ENCODE measurements at regions not wholly inside any gene's neighbourhood (a gene's known extent, or its start where the extent isn't known, plus 50 kb on each side); places are given as distances from the start of the nearest gene placed in this dataset.

DNA sequence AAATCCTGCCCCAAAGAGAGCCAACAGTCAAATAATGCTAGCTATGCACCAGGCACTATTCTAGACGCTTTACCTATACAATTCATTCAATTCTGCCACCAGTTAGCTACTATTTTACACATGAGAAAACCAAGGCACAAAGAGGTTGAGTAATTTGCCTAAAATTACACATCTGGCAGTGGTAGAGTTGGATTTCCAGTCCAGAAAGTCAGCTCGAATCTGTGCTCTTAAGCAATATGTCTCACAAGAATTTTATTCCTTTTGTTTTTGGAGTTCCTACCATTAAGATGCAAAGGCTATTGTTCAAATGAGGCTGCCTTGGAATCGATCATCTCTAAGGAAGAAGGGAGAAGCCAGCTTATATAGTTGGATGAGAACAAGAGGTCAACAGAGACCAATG lies 256.9 kb upstream of the RASA1 start:
- Mint-ChIP-seq H3K27me3 (ENCODE audit: low read depth) (no peaks in the 10 kb centered on the region), H3K4me1 (no peaks in the 10 kb centered on the region), H3K9me3 (no peaks in the 10 kb centered on the region), H3K36me3 (ENCODE audit: low read depth) (no peaks in the 10 kb centered on the region), H3K27ac (ENCODE audit: unreplicated experiment) (no peak overlapping the region), H3K4me3 (no peak overlapping the region)
- DNase-seq (ENCODE audit: low read depth, low spot score) = no peak
- no peak for TF ChIP-seq CTCF (conservative IDR thresholded peaks at IDR 0.05)

DNA sequence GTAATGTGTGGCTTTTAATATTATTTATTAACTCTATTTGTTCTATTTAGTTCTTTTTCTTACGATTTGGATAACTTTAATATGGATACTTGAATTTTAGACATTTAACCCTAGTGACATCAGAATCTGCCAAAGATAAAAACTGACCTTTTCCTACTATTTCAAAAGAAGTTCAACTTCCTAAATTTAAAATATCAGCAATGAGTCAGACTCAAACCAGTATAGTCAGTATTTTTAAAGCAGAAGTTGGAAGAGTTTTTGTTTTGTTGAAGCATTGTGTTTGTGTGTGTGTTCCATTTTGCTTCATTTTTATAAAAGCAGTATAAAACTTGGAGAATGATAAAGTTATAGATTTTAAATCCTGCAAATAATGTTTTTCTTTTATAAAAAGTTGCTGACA lies 251.8 kb upstream of the RASA1 start:
- H3K4me1 Mint-ChIP-seq = peaks cover 7% of the 10 kb centered on the region
- H3K27ac Mint-ChIP-seq (ENCODE audit: unreplicated experiment) = no peak overlapping the region
- H3K27me3 Mint-ChIP-seq (ENCODE audit: low read depth) = no peaks in the 10 kb centered on the region
- TF ChIP-seq CTCF (conservative IDR thresholded peaks at IDR 0.05) = no peak
- H3K4me3 Mint-ChIP-seq = no peak overlapping the region
- H3K36me3 Mint-ChIP-seq (ENCODE audit: low read depth) = no peaks in the 10 kb centered on the region
- H3K9me3 Mint-ChIP-seq = no peaks in the 10 kb centered on the region
- no peak for DNase-seq (ENCODE audit: low read depth, low spot score)

DNA sequence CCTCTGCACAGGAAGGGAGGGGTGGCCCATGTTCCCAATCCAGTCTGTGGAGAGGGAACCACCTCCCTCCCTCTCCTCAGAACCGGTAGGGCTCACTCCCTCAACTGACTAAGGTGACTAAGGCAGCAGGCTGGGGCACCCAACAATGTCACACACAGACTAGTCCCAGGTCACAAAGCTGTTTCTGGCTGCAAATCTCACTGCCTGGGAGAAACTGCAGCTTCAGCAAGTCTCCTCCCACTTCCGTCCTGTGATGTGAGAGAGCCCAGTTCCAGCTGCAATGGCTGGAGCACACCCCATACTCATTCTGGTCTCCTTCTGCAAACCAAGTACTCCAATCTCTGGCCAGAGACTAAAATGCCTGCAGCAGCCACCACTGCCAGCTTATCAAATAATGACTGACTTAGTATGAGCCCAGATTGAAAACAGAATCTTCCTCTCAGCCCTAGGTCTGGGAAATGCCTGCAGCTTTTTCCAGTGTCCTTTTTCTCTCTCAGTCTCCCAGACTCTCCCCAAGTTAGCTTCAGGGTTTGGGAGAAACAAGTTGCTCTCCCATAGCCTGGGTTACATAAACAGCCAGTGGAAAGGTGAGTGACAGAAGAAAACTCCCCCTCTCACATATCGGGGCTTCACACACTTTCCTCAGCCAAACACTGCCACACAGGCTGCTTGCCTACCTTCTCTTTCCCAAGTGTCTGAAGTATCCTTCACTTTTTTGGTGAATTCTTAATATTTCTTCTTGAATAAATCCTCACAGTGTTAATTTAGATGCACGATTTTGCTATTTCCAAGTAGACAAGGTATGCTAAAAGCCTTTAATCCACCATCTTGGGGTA lies 247.4 kb upstream of the RASA1 start:
- DNase-seq (ENCODE audit: low read depth, low spot score) = no peak
- Mint-ChIP-seq H3K4me3 (no peak overlapping the region), H3K9me3 (peaks cover 10% of the 10 kb centered on the region), H3K27ac (ENCODE audit: unreplicated experiment) (no peak overlapping the region), H3K27me3 (ENCODE audit: low read depth) (no peaks in the 10 kb centered on the region), H3K36me3 (ENCODE audit: low read depth) (no peaks in the 10 kb centered on the region), H3K4me1 (peaks cover 7% of the 10 kb centered on the region)
- no peak for TF ChIP-seq CTCF (conservative IDR thresholded peaks at IDR 0.05)

DNA sequence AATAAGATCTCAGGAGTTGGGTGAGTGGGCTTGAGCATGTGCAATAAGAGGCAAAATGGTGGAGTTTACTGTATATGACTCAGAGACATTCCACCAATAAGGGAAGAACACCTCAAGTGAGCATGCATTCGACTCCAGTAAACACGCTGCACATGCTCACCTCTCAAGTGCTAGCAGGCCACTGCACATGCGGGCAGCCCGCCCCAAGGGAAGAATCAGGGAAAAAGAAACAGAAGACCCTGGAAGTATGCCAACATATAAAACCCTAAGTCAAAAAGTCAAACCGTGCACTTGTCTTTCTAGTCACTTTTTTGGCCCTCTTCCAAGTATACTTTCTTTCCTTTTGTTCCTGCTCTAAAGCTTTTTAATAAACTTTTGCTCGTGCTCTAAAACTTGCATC lies 245.3 kb upstream of the RASA1 start:
- no peak for DNase-seq (ENCODE audit: low read depth, low spot score)
- Mint-ChIP-seq H3K9me3 (peaks cover 10% of the 10 kb centered on the region), H3K36me3 (ENCODE audit: low read depth) (no peaks in the 10 kb centered on the region), H3K4me3 (no peak overlapping the region), H3K4me1 (peaks cover 7% of the 10 kb centered on the region), H3K27me3 (ENCODE audit: low read depth) (no peaks in the 10 kb centered on the region), H3K27ac (ENCODE audit: unreplicated experiment) (no peak overlapping the region)
- TF ChIP-seq CTCF (conservative IDR thresholded peaks at IDR 0.05) = no peak

DNA sequence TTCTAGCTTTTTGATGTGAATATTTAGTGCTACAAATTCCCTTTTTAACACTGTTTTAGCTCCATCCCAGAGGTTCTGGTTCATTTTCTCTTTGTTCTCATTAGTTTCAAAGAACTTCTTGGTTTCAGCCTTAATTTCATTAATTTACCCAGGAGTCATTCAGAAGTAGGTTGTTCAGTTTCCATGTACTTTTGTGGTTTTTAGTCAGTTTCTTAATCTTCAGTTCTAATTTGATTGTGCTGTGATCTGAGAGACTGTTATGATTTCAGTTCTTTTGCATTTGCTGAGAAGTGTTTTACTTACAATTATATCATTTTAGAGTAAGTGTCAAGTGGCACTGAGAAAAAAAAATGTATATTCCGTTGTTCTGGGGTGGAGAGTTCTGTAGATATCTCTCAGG lies 240.1 kb upstream of the RASA1 start:
- no peak for DNase-seq (ENCODE audit: low read depth, low spot score)
- no peaks in the 10 kb centered on the region for H3K36me3 Mint-ChIP-seq (ENCODE audit: low read depth)
- no peaks in the 10 kb centered on the region for H3K27me3 Mint-ChIP-seq (ENCODE audit: low read depth)
- no peak overlapping the region for H3K27ac Mint-ChIP-seq (ENCODE audit: unreplicated experiment)
- H3K4me1 Mint-ChIP-seq = no peaks in the 10 kb centered on the region
- TF ChIP-seq CTCF (conservative IDR thresholded peaks at IDR 0.05) = no peak
- H3K9me3 Mint-ChIP-seq = peaks cover 14% of the 10 kb centered on the region
- no peak overlapping the region for H3K4me3 Mint-ChIP-seq

Measured in neural crest cell (in vitro differentiated cells).